Activated naive CD4-positive, alpha-beta T cell treated with anti-CD3 and anti-CD28 coated beads, Interleukin-2, amount 50 U/mL, for 72 hours (primary cell): ENCODE measurements at regions not wholly inside any gene's neighbourhood (a gene's known extent, or its start where the extent isn't known, plus 50 kb on each side); places are given as distances from the start of the nearest gene placed in this dataset.
"Not testable (repeated sequence)": the region's sequence is repeated elsewhere in the genome, so short reads cannot be mapped to it uniquely, and the experiment has no call there.

Experiments used
- ATAC-seq, 2 donors: fragments of 150-1000 bp; cut with Tn5 transposase; 2 replicates each; pipeline ENCODE4 v1.10.0; 2021; ENCODE audit warnings: mild to moderate bottlenecking in 2 of 2, moderate library complexity in 2 of 2
- DNase-seq, 2 donors: peaks; one replicate each; pipeline ENCODE4 v3.0.0; 2021 to 2022; ENCODE audit warnings: low spot score in 2 of 2
- H3K27ac Mint-ChIP-seq, 2 donors: one replicate each; pipeline ENCODE4 v1.8.0; 2022; ENCODE audit warnings: mild to moderate bottlenecking in 2 of 2, mixed read lengths in 2 of 2
- H3K36me3 Mint-ChIP-seq, 2 donors: one replicate each; pipeline ENCODE4 v1.8.0; 2022; ENCODE audit warnings: mixed read lengths in 2 of 2
- H3K9me3 Mint-ChIP-seq, 2 donors: one replicate each; pipeline ENCODE4 v1.8.0; 2022; ENCODE audit warnings: mixed read lengths in 2 of 2

GRCh38 chr12:59517522-59517921 is 78.3 kb upstream of the SLC16A7 start:
- H3K27ac Mint-ChIP-seq: no peak overlapping the region
- no peaks in the 10 kb centered on the region for H3K9me3 Mint-ChIP-seq
- H3K36me3 Mint-ChIP-seq: no peaks in the 10 kb centered on the region
- DNase-seq (no peak), ATAC-seq (no peak)

- DNase-seq (no peak), ATAC-seq (no peak)
- Mint-ChIP-seq H3K9me3 (peaks cover 0 to 4% of the 10 kb centered on the region in 2 donors), H3K27ac (no peak overlapping the region), H3K36me3 (no peaks in the 10 kb centered on the region)
These were observed 94.9 kb upstream of the SLC16A7 start for GRCh38 chr12:59500915-59501314.

GRCh38 chr12:59500335-59500734 is 95.5 kb upstream of the SLC16A7 start:
- Mint-ChIP-seq H3K27ac (peak overlapping the region in 1 of 2 donors; percentile 16), H3K9me3 (peaks cover 0 to 4% of the 10 kb centered on the region in 2 donors), H3K36me3 (no peaks in the 10 kb centered on the region)
- ATAC-seq (peak in 1 of 2 donors; percentile 12), DNase-seq (no peak)

- peak; percentile 76 to 95 for ATAC-seq
- Mint-ChIP-seq H3K9me3 (peaks cover 0 to 4% of the 10 kb centered on the region in 2 donors), H3K36me3 (no peaks in the 10 kb centered on the region), H3K27ac (no peak overlapping the region)
- no peak for DNase-seq
These were observed 96.1 kb upstream of the SLC16A7 start for GRCh38 chr12:59499774-59500173.

GRCh38 chr12:59494617-59495016 is 101.2 kb upstream of the SLC16A7 start:
- no peak for ATAC-seq
- no peak overlapping the region for H3K27ac Mint-ChIP-seq
- no peak for DNase-seq
- H3K9me3 Mint-ChIP-seq: peaks cover 0 to 4% of the 10 kb centered on the region in 2 donors
- no peaks in the 10 kb centered on the region for H3K36me3 Mint-ChIP-seq

GRCh38 chr12:59491877-59492276 is 104.0 kb upstream of the SLC16A7 start:
- Mint-ChIP-seq H3K36me3 (no peaks in the 10 kb centered on the region), H3K27ac (no peak overlapping the region), H3K9me3 (peaks cover 0 to 4% of the 10 kb centered on the region in 2 donors)
- DNase-seq (no peak), ATAC-seq (no peak)

GRCh38 chr12:59486827-59487226 is 109.0 kb upstream of the SLC16A7 start:
- ATAC-seq (no peak), DNase-seq (no peak)
- peaks cover 0 to 5% of the 10 kb centered on the region in 2 donors for H3K36me3 Mint-ChIP-seq
- no peak overlapping the region for H3K27ac Mint-ChIP-seq
- H3K9me3 Mint-ChIP-seq: peaks cover 1 to 10% of the 10 kb centered on the region in 2 donors

- DNase-seq (no peak), ATAC-seq (no peak)
- Mint-ChIP-seq H3K36me3 (peaks cover 0 to 10% of the 10 kb centered on the region in 2 donors), H3K27ac (no peak overlapping the region), H3K9me3 (peaks cover 4 to 10% of the 10 kb centered on the region in 2 donors)
These were observed 111.3 kb upstream of the SLC16A7 start for GRCh38 chr12:59484575-59484974.

GRCh38 chr12:59474236-59474635 is 121.6 kb upstream of the SLC16A7 start:
- H3K9me3 Mint-ChIP-seq, ATAC-seq, DNase-seq: not testable (repeated sequence)
- peak overlapping the region in 1 of 2 donors; percentile 45 for H3K27ac Mint-ChIP-seq
- peaks cover 11 to 17% of the 10 kb centered on the region in 2 donors for H3K36me3 Mint-ChIP-seq

GRCh38 chr12:59472273-59472672 is 123.6 kb upstream of the SLC16A7 start:
- no peak for DNase-seq
- H3K9me3 Mint-ChIP-seq: peaks cover 9% of the 10 kb centered on the region in 2 donors
- ATAC-seq: no peak
- peaks cover 11 to 17% of the 10 kb centered on the region in 2 donors for H3K36me3 Mint-ChIP-seq
- H3K27ac Mint-ChIP-seq: no peak overlapping the region

GRCh38 chr12:59459966-59460660 is 135.7 kb upstream of the SLC16A7 start:
- no peak overlapping the region for H3K27ac Mint-ChIP-seq
- H3K36me3 Mint-ChIP-seq: no peaks in the 10 kb centered on the region
- no peaks in the 10 kb centered on the region for H3K9me3 Mint-ChIP-seq
- DNase-seq (no peak), ATAC-seq (no peak)

- ATAC-seq (no peak), DNase-seq (no peak)
- H3K36me3 Mint-ChIP-seq: no peaks in the 10 kb centered on the region
- no peak overlapping the region for H3K27ac Mint-ChIP-seq
- no peaks in the 10 kb centered on the region for H3K9me3 Mint-ChIP-seq
These were observed 142.4 kb upstream of the SLC16A7 start for GRCh38 chr12:59453475-59453874.

GRCh38 chr12:59452746-59453145 is 143.1 kb upstream of the SLC16A7 start:
- ATAC-seq (no peak), DNase-seq (no peak)
- Mint-ChIP-seq H3K36me3 (no peaks in the 10 kb centered on the region), H3K27ac (no peak overlapping the region), H3K9me3 (no peaks in the 10 kb centered on the region)

GRCh38 chr12:59452259-59452658 is 143.6 kb upstream of the SLC16A7 start:
- ATAC-seq: no peak
- H3K36me3 Mint-ChIP-seq: no peaks in the 10 kb centered on the region
- no peak for DNase-seq
- H3K9me3 Mint-ChIP-seq: no peaks in the 10 kb centered on the region
- H3K27ac Mint-ChIP-seq: no peak overlapping the region

- Mint-ChIP-seq H3K27ac (no peak overlapping the region), H3K36me3 (peaks cover 9 to 14% of the 10 kb centered on the region in 2 donors), H3K9me3 (peaks cover 9% of the 10 kb centered on the region in 2 donors)
- DNase-seq (no peak), ATAC-seq (no peak)
These were observed 149.7 kb upstream of the SLC16A7 start for GRCh38 chr12:59446116-59446515.

GRCh38 chr12:59444932-59445331 is 150.9 kb upstream of the SLC16A7 start:
- DNase-seq (no peak), ATAC-seq (no peak)
- H3K36me3 Mint-ChIP-seq: peaks cover 15 to 21% of the 10 kb centered on the region in 2 donors
- H3K27ac Mint-ChIP-seq: no peak overlapping the region
- peaks cover 14% of the 10 kb centered on the region in 2 donors for H3K9me3 Mint-ChIP-seq

- Mint-ChIP-seq H3K27ac (no peak overlapping the region), H3K36me3 (no peaks in the 10 kb centered on the region), H3K9me3 (no peaks in the 10 kb centered on the region)
- DNase-seq: no peak
- ATAC-seq: no peak
These were observed 163.8 kb upstream of the SLC16A7 start for GRCh38 chr12:59432057-59432456.

GRCh38 chr12:59431266-59431665 is 164.6 kb upstream of the SLC16A7 start:
- Mint-ChIP-seq H3K36me3 (no peaks in the 10 kb centered on the region), H3K27ac (no peak overlapping the region), H3K9me3 (no peaks in the 10 kb centered on the region)
- DNase-seq (no peak), ATAC-seq (no peak)
